Karpas-422 (cell line): ENCODE measurements at regions not wholly inside any gene's neighbourhood (a gene's known extent, or its start where the extent isn't known, plus 50 kb on each side); places are given as distances from the start of the nearest gene placed in this dataset.
"Not testable (repeated sequence)": the region's sequence is repeated elsewhere in the genome, so short reads cannot be mapped to it uniquely, and the experiment has no call there.

Source experiments
- DNase-seq: peaks from one replicate; pipeline ENCODE4 v3.0.0-alpha.2; 2015
- H2AFZ ChIP-seq: fragments of 200-600 bp; sonication (generic); 2 replicates; pipeline ENCODE4 v1.6.1; 2014; ENCODE audit warnings: antibody characterized with exemption, low read length, mixed read lengths
- H3K27ac ChIP-seq: fragments of 200-600 bp; sonication (generic); 2 replicates; pipeline ENCODE4 v1.5.1; 2014; ENCODE audit warnings: mild to moderate bottlenecking, low read length, moderate library complexity
- H3K27me3 ChIP-seq: fragments of 200-600 bp; sonication (generic); 2 replicates; pipeline ENCODE4 v1.6.1; 2014; ENCODE audit warnings: low read length, mixed read lengths
- H3K36me3 ChIP-seq: fragments of 200-600 bp; sonication (generic); 2 replicates; pipeline ENCODE4 v1.6.1; 2014; ENCODE audit warnings: low read length, mixed read lengths; ENCODE audit not compliant: insufficient read depth
- H3K4me1 ChIP-seq: fragments of 200-600 bp; sonication (generic); 2 replicates; pipeline ENCODE4 v1.6.1; 2014; ENCODE audit warnings: mild to moderate bottlenecking, low read length, mixed read lengths
- H3K4me2 ChIP-seq: fragments of 200-600 bp; sonication (generic); 2 replicates; pipeline ENCODE4 v1.6.1; 2014; ENCODE audit warnings: low read length, low read depth, mild to moderate bottlenecking; ENCODE audit not compliant: poor library complexity, severe bottlenecking
- H3K4me3 ChIP-seq: fragments of 200-600 bp; sonication (generic); 2 replicates; pipeline ENCODE4 v1.5.1; 2014; ENCODE audit warnings: mild to moderate bottlenecking, antibody characterized with exemption, low read length, mixed read lengths
- H3K79me2 ChIP-seq: fragments of 200-600 bp; sonication (generic); 2 replicates; pipeline ENCODE4 v1.6.1; 2014; ENCODE audit warnings: mild to moderate bottlenecking, low read length, mixed read lengths
- H3K9ac ChIP-seq: fragments of 200-600 bp; sonication (generic); 2 replicates; pipeline ENCODE4 v1.6.0; 2014; ENCODE audit warnings: low read length
- H3K9me2 ChIP-seq: fragments of 200-600 bp; sonication (generic), shearing (Covaris generic); replicated peaks from 2 replicates; pipeline ENCODE4 v1.6.0; 2014; ENCODE audit warnings: mild to moderate bottlenecking, low read length, moderate library complexity; ENCODE audit not compliant: insufficient read depth
- H3K9me3 ChIP-seq: fragments of 300-700, 200-600 bp; sonication (generic); 2 replicates; pipeline ENCODE4 v1.6.1; 2014; ENCODE audit warnings: low read length, mixed read lengths
- H4K20me1 ChIP-seq: fragments of 200-600 bp; sonication (generic); 2 replicates; pipeline ENCODE4 v1.6.1; 2014; ENCODE audit warnings: mild to moderate bottlenecking, antibody characterized with exemption, low read length, low read depth; ENCODE audit not compliant: insufficient read depth

DNA sequence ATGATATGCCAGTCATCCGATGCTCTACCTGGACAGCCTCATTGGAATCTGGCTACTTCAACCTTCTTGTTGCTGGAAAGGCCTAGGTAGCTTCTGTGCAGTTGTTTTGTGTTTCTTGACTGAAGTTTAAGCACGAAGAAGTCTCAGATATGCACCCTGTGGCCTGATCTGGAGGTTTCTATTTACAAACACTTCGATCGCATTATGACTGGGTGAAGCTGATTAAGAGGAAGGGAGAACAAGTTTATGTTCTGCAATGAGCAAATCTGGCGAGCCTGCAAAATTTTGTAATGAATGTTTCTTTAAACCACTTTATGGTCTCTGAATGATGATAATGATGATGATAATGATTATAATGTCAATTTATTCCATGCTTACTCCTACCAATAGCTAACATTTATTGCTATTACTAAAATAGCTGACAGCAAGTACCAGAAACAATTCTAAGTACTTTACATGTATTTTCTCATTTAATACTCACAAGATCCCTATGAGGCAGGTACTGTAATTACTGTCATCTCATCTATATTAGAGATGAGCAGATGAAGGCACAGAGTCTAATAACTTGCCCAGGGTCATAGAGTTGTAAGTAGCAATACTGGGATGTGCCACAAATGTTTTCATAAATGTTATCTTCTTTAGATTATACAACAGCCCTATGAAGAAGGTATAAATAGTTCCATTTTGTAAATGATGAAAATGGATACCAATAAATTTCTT lies 126.1 kb upstream of the UST start:
- Histone ChIP-seq H3K36me3 (no peaks in the 10 kb centered on the region), H3K4me1 (no peaks in the 10 kb centered on the region), H3K4me3 (no peak overlapping the region), H3K9me3 (no peaks in the 10 kb centered on the region), H3K4me2 (no peak overlapping the region), H3K9ac (no peak overlapping the region), H3K9me2 (no peaks in the 10 kb centered on the region), H3K27me3 (0 out of 2 replicates have a peak, but pooled peaks cover 2% of the 10 kb centered on the region), H2AFZ (no peak overlapping the region), H3K27ac (no peak overlapping the region), H3K79me2 (no peaks in the 10 kb centered on the region), H4K20me1 (no peaks in the 10 kb centered on the region)
- DNase-seq, result no peak

GRCh38 chr6:148625609-148626008 lies 121.2 kb upstream of the UST start:
- H3K27ac ChIP-seq, result no peak overlapping the region
- no peaks in the 10 kb centered on the region for H3K36me3 ChIP-seq
- no peaks in the 10 kb centered on the region for H3K9me3 ChIP-seq
- no peaks in the 10 kb centered on the region for H3K79me2 ChIP-seq
- H4K20me1 ChIP-seq, result no peaks in the 10 kb centered on the region
- no peak overlapping the region for H2AFZ ChIP-seq
- no peak overlapping the region for H3K4me3 ChIP-seq
- no peak overlapping the region for H3K4me2 ChIP-seq
- 0 out of 2 replicates have a peak, but pooled peaks cover 2% of the 10 kb centered on the region for H3K27me3 ChIP-seq
- no peak overlapping the region for H3K9ac ChIP-seq
- no peak for DNase-seq
- no peaks in the 10 kb centered on the region for H3K4me1 ChIP-seq
- H3K9me2 ChIP-seq, result no peaks in the 10 kb centered on the region

DNA sequence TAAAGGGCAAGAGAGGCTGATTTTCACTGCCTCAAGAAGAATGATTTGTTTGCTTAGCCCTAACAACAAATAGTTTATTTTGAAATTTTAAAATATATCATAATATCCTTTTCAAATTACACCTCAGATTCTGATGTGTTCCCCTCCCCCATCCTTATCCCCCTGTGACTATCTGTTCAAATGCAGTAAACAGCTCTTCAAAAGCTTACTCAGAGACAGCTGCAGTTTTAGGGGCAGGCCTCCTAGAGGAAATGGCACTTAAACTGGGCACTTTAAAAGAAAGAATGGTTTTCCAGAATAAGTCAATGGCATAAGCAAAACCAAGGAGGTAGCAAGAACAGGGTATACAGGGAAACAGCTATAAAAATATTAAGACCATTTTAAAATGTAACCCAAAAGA lies 118.6 kb upstream of the UST start:
- no peak overlapping the region for H2AFZ ChIP-seq
- H3K27ac ChIP-seq, result no peak overlapping the region
- H4K20me1 ChIP-seq, result no peaks in the 10 kb centered on the region
- H3K9me3 ChIP-seq, result no peaks in the 10 kb centered on the region
- DNase-seq, result no peak
- no peaks in the 10 kb centered on the region for H3K36me3 ChIP-seq
- no peaks in the 10 kb centered on the region for H3K9me2 ChIP-seq
- no peaks in the 10 kb centered on the region for H3K79me2 ChIP-seq
- no peaks in the 10 kb centered on the region for H3K4me1 ChIP-seq
- H3K4me2 ChIP-seq, result no peak overlapping the region
- H3K9ac ChIP-seq, result no peak overlapping the region
- no peak overlapping the region for H3K4me3 ChIP-seq
- no peaks in the 10 kb centered on the region for H3K27me3 ChIP-seq

- H2AFZ ChIP-seq, result no peak overlapping the region
- H3K9me2 ChIP-seq, result no peaks in the 10 kb centered on the region
- no peak overlapping the region for H3K27ac ChIP-seq
- no peaks in the 10 kb centered on the region for H3K27me3 ChIP-seq
- H3K9ac ChIP-seq, result no peak overlapping the region
- H3K9me3 ChIP-seq, result no peaks in the 10 kb centered on the region
- no peaks in the 10 kb centered on the region for H3K4me1 ChIP-seq
- no peaks in the 10 kb centered on the region for H3K36me3 ChIP-seq
- H3K4me2 ChIP-seq, result no peak overlapping the region
- no peak overlapping the region for H3K4me3 ChIP-seq
- H4K20me1 ChIP-seq, result no peaks in the 10 kb centered on the region
- no peak for DNase-seq
- no peaks in the 10 kb centered on the region for H3K79me2 ChIP-seq
Measured at GRCh38 chr6:148629181-148629580, 117.6 kb upstream of the UST start.

- Histone ChIP-seq H3K4me2 (no peak overlapping the region), H2AFZ (no peak overlapping the region)
Measured at GRCh38 chr6:148629592-148630465, 117.0 kb upstream of the UST start.

DNA sequence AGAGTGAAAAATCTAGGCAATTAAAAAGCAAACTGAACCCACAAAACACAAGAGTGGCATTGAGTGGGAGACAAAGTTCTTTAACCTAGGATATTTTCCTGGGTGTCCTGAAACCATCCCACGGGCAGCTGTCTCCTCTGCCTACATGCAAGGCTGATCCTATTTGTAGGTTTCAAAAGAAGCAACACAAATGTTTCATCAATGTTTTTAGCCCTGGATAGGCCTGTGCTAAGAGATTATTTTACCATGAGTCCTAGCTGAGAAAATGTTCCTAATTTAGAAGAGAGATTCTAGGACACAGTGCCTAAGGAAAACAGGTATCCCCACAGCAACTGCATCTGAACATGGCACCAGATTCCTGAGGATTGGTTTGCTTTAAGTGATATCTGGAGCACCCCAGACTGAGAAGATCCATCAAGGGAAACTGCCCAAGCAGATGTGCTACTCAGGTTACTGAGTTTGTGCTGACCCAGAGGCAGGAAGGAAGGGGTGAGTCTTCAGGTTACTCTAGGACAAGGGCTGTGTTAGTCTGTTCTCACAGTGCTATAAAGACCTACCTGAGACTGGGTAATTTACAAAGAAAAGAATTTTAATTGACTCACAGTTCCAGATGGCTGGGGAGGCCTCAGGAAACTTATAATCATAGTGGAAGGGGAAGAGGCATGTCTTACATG lies 111.6 kb upstream of the UST start:
- DNase-seq, result no peak

More at GRCh38 chr6:148629592-148630465, 117.0 kb upstream of the UST start:
- no peaks in the 10 kb centered on the region for H3K9me2 ChIP-seq
- DNase-seq, result no peak
- H3K9ac ChIP-seq, result no peak overlapping the region
- no peak overlapping the region for H3K4me3 ChIP-seq
- no peaks in the 10 kb centered on the region for H3K27me3 ChIP-seq
- H3K4me1 ChIP-seq, result no peaks in the 10 kb centered on the region
- no peaks in the 10 kb centered on the region for H3K79me2 ChIP-seq
- no peaks in the 10 kb centered on the region for H3K9me3 ChIP-seq
- H4K20me1 ChIP-seq, result no peaks in the 10 kb centered on the region
- H3K36me3 ChIP-seq, result no peaks in the 10 kb centered on the region
- H3K27ac ChIP-seq, result no peak overlapping the region

DNA sequence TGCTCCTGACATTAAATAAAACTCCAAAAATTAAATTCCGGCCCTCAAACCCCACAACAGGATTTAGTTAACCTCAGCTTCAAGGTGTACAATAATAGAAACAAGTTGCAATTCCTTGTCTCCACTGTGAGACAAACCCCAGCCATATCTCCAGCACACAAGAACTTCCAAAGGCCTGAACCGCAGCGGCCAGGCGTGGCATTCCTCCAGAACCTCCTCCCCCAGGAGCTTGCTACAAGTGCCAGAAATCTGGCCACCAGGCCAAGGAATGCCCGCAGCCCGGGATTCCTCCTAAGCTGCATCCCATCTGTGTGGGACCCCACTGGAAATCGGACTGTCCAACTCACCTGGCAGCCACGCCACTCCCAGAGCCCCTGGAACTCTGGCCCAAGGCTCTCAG lies 105.0 kb upstream of the UST start:
- H3K4me1 ChIP-seq, H4K20me1 ChIP-seq, H3K9me2 ChIP-seq, H3K4me2 ChIP-seq, H3K4me3 ChIP-seq, H3K9me3 ChIP-seq, DNase-seq, H2AFZ ChIP-seq, H3K36me3 ChIP-seq, H3K9ac ChIP-seq, H3K27me3 ChIP-seq, H3K27ac ChIP-seq, H3K79me2 ChIP-seq: not testable (repeated sequence)

More for the DNA sequence above, 111.6 kb upstream of the UST start:
- Histone ChIP-seq H3K27me3 (no peaks in the 10 kb centered on the region), H3K9me3 (no peaks in the 10 kb centered on the region), H3K9ac (no peak overlapping the region), H3K9me2 (no peaks in the 10 kb centered on the region), H3K4me1 (no peaks in the 10 kb centered on the region), H3K4me3 (no peak overlapping the region), H4K20me1 (no peaks in the 10 kb centered on the region), H2AFZ (no peak overlapping the region), H3K27ac (no peak overlapping the region), H3K4me2 (no peak overlapping the region), H3K79me2 (no peaks in the 10 kb centered on the region), H3K36me3 (no peaks in the 10 kb centered on the region)

GRCh38 chr6:148643208-148643607 lies 103.6 kb upstream of the UST start:
- H3K4me3 ChIP-seq, H3K9me3 ChIP-seq, H3K27ac ChIP-seq, DNase-seq, H3K4me2 ChIP-seq, H3K9ac ChIP-seq, H2AFZ ChIP-seq, H3K79me2 ChIP-seq, H3K4me1 ChIP-seq, H4K20me1 ChIP-seq, H3K36me3 ChIP-seq, H3K9me2 ChIP-seq, H3K27me3 ChIP-seq: not testable (repeated sequence)
